HFF-Myc (cell line): ENCODE measurements at regions not wholly inside any gene's neighbourhood (a gene's known extent, or its start where the extent isn't known, plus 50 kb on each side); places are given as distances from the start of the nearest gene placed in this dataset.
"Not testable (repeated sequence)": the region's sequence is repeated elsewhere in the genome, so short reads cannot be mapped to it uniquely, and the experiment has no call there.

Experiments used
- DNase-seq: peaks from one replicate; pipeline ENCODE4 v3.0.0-alpha.2; 2011; ENCODE audit warnings: low read depth; ENCODE audit errors: extremely low read depth
- H3K4me3 ChIP-seq: replicated peaks from 2 replicates; pipeline ENCODE4 v1.5.1; 2011; ENCODE audit warnings: low read depth, mild to moderate bottlenecking, control low read depth, low read length
- TF ChIP-seq, protein P1 (sequence below): IDR thresholded peaks from 2 replicates; pipeline ENCODE4 v1.5.1; 2012; ENCODE audit warnings: mild to moderate bottlenecking, low read depth, low read length, control low read depth; ENCODE audit errors: missing control alignments

GRCh38 chr13:40362502-40362901 lies 303.9 kb downstream of the FOXO1 start:
- no peak overlapping the region for H3K4me3 ChIP-seq
- TF ChIP-seq, protein P1, sequence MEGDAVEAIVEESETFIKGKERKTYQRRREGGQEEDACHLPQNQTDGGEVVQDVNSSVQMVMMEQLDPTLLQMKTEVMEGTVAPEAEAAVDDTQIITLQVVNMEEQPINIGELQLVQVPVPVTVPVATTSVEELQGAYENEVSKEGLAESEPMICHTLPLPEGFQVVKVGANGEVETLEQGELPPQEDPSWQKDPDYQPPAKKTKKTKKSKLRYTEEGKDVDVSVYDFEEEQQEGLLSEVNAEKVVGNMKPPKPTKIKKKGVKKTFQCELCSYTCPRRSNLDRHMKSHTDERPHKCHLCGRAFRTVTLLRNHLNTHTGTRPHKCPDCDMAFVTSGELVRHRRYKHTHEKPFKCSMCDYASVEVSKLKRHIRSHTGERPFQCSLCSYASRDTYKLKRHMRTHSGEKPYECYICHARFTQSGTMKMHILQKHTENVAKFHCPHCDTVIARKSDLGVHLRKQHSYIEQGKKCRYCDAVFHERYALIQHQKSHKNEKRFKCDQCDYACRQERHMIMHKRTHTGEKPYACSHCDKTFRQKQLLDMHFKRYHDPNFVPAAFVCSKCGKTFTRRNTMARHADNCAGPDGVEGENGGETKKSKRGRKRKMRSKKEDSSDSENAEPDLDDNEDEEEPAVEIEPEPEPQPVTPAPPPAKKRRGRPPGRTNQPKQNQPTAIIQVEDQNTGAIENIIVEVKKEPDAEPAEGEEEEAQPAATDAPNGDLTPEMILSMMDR = no peak
- DNase-seq = no peak

DNA sequence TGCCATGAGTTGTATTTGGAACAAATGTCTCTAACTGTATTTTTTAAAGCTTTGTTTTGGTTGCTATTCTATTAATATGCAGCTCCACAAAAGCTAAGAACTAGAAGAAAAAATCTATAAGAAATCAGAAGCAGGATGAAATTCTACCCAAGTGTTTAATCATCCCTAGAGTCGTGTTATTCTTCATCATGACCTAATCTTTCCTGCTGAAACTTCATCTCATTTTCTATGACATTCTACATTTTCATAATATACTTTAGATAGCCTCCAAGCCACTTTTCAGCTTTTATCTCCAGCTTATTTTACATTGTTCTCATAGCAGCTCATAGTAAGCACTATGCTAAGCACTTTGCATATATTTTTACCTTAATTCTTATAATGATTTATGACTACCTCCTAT lies 302.8 kb downstream of the FOXO1 start:
- DNase-seq = no peak
- H3K4me3 ChIP-seq = no peak overlapping the region
- TF ChIP-seq, protein P1 = no peak

- TF ChIP-seq, protein P1 = no peak
- DNase-seq = no peak
Observed at GRCh38 chr13:40366119-40366518, 300.3 kb downstream of the FOXO1 start.

GRCh38 chr13:40368127-40368891 lies 298.1 kb downstream of the FOXO1 start:
- no peak for DNase-seq
- TF ChIP-seq, protein P1 = no peak
- H3K4me3 ChIP-seq = no peak overlapping the region

More at GRCh38 chr13:40366119-40366518, 300.3 kb downstream of the FOXO1 start:
- no peak overlapping the region for H3K4me3 ChIP-seq

DNA sequence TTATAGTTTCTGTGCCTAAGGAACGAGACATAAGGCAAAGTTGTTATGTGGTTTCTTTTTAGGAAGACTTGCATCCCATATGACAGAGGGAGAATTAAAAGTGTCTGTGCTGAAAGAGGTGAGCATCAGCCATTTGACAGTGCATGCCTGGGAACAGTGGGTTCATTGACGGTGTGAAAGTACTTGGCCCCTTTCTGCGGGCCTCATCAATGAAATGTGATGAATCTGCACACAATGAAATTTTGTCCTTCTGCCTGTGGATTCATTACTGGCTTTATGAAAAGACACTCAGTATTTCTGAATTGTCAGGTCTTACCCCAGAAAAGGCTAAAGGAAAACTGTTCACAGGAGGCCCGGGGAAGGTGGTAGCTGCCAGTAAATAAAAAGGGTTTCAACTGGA lies 295.8 kb downstream of the FOXO1 start:
- TF ChIP-seq, protein P1 = no peak
- no peak for DNase-seq
- no peak overlapping the region for H3K4me3 ChIP-seq

GRCh38 chr13:40371531-40372125 lies 294.8 kb downstream of the FOXO1 start:
- TF ChIP-seq, protein P1 = no peak
- no peak overlapping the region for H3K4me3 ChIP-seq
- DNase-seq = no peak

DNA sequence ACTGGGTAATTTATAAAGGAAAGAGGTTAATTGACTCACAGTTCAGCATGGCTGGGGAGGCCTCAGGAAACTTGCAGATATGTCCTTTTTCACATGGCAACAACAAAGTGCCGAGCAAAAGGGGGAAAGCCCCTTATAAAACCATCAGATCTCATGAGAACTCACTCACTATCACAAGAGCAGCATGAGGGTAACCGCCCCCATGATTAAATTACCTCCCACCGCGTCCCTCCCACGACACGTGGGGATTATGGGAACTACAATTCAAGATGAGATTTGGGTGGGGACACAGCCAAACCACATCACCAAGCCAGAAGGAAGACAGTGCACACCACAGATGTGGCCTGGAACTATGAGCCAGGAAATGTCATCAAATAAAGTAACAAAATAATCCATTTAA lies 292.8 kb downstream of the FOXO1 start:
- not testable (repeated sequence) for H3K4me3 ChIP-seq, DNase-seq
